GM21576 (cell line): ENCODE measurements at regions not wholly inside any gene's neighbourhood (a gene's known extent, or its start where the extent isn't known, plus 50 kb on each side); places are given as distances from the start of the nearest gene placed in this dataset.
"Not testable (repeated sequence)": the region's sequence is repeated elsewhere in the genome, so short reads cannot be mapped to it uniquely, and the experiment has no call there.

Experiments used
- ATAC-seq: cut with Tn5 transposase; IDR thresholded peaks from one replicate; pipeline ENCODE4 v1.9.1; 2021; ENCODE audit warnings: mild to moderate bottlenecking, moderate library complexity; ENCODE audit not compliant: unreplicated experiment

DNA sequence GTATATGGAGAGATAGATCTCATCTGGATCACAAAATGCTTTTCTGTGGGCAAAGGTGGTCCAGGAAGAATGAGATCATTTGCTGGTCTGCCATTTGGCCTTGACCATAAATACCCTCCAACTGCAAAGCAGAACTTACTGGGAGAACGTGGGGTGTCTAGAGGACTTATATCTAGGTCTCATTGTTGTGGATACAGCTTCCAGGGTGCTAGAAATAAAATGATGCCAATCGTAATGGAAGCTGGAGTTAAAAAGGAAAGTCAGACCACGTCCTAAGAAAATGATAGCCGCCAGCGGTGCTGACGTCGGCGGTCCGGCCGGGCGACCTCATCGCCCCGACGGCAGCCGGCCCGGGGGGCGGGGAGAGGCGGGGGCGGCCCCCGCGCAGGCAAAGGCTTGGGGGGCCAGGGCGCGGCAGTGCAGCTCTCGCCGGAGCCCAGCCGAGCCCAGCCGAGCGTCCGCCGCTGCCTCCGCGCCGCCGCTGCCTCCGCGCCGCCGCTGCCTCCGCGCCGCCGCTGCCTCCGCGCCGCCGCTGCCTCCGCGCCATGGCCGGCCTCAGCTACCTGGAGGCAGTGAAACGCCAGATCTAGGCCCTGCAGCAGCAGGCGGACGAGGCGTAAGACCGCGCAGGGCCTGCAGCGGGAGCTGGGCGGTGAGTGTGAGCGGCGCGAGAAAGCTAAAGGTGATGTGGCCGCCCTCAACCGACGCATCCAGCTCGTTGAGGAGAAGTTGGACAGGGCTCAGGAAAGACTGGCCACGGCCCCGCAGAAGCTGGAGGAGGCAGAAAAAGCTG, 89.5 kb downstream of the EOMES start:
- peak; percentile 90 for ATAC-seq

DNA sequence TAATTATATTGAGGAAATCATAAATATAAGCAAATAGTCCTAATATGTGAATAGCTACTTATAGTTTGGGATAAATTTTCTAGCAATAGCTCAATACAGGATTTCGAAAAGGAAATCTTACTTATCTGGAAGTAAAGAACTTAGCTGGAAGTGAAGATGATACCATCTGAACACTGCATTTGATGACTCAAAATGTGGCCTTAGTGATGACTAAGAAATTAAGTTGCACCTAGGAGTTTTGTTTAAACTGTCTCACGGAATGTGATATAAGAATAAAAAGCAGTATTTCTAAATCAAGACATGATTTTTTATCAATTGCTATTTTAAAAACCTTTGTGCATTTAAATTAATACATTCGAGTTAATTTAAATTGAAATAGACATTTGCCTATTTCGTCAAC, 91.2 kb downstream of the EOMES start:
- no peak for ATAC-seq

- ATAC-seq = no peak
Observed at GRCh38 chr3:27629366-27629765, 92.8 kb downstream of the EOMES start.

- ATAC-seq = no peak
Observed at GRCh38 chr3:27628026-27628750, 93.9 kb downstream of the EOMES start.

DNA sequence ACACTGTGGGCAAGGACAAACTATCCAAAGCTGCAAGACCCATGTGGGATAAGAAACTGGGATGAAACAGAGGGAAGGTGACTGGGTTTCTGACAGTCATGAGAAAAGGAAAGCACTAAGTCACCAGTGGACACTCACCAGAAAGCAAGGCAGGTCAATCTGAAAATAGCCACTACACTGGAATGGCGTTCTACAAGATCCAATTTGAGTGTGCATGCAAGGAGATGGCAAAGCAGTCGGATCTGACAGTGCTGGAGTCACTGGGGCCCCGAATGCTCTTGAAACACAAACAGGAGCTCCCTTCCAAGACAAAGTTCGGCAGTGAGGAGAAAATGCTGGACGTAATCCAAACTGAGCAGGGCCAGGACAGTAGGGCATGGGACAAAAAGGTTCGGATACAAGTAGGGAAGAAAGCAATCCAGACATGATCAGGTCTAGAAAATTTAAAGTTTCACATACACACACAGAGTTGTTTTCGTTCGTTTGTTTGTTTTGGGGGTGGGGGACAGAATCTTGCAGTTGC, 95.5 kb downstream of the EOMES start:
- ATAC-seq = no peak

DNA sequence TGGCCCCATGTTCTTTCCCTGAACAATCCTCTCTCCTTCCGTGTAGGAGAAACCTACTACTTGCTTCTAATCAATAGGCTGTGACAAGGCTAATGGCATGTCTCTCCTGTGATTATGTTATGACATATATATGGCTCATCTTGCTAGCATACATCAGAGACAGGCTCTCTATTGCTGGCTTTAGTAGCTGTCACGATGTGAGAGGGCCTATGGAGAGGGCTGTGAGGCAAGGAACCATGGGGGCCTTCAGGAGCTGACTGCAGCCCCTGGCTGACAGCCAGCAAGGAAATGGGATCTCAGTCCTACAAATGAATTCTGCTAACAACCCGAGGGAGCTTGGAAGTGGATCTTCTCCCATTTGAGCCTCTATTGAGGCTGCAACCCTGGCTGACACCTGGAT, 96.3 kb downstream of the EOMES start:
- ATAC-seq = no peak

- no peak for ATAC-seq
Observed at GRCh38 chr3:27623085-27623753, 98.9 kb downstream of the EOMES start.

- no peak for ATAC-seq
Observed at GRCh38 chr3:27617552-27617951, 104.6 kb downstream of the EOMES start.

DNA sequence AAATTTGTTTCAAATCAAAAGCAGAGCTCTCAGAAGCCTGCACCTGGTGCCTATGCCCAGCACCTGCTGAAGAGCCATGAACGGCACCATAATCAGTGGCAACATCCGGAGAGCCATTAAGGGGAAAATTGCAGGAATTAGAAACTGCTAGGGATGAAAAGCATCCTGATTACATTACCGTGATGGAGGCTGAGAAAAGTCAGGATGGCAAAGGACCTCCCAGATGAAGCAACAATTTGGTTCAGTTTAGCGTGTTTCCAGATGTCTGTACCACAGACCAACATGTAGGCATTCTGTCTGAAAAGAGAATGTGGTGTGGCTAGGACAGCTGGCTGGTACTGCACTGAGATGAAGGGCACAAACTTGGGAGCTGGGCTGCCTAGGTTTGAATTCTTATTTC, 106.1 kb downstream of the EOMES start:
- no peak for ATAC-seq

- no peak for ATAC-seq
Observed at GRCh38 chr3:27615555-27615954, 106.6 kb downstream of the EOMES start.

GRCh38 chr3:27614592-27614991, 107.5 kb downstream of the EOMES start:
- no peak for ATAC-seq

DNA sequence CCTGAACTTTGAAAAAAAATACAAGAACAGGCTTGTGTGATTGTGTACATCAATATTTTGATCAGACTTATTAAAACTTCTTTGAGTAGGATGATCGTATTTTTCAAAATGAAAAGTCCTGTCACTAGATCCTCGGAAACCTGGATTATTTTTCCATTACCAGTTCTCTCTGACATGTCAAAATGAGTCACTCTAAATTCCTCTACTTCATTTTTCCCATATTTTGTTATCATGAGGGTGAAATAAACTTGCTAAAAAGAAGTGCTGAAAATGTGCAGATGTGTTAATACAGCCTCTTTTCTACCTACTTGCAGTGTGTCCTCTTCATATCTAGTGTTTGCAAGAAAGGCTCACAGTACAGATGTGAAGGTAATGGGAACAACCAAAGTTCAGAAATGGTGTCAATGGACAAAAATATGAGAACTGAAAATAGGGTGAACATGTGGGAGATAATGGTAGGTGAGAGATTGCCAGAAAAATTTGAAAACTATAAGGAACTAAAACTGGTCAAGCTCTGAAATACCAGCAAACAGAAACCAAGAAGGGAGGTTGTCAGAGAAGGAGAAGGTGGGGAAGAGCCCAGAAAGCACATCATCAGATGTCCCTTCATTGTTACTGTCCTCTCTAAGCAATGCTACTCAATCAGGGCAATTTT, 108.2 kb downstream of the EOMES start:
- no peak for ATAC-seq

GRCh38 chr3:27610800-27611525, 111.2 kb downstream of the EOMES start:
- no peak for ATAC-seq

DNA sequence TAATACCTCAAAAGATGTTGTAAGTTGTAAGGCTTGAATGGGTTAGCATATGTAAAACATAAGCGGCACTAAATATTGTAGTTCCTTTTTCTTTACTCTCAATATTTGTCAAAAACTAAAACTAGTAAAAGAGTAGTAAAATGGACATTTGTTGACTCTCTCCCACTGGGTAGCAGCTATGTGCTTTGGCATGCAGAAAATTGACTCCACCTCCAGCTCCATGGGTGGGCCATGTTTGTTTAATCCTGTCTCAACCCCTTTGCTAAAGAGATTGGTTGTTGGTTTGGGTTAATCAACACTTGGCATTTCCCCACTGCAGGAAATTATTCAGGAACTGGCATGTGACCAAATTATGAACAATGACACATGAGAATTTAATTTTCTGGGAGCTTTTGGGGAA, 114.8 kb downstream of the EOMES start:
- ATAC-seq = no peak

DNA sequence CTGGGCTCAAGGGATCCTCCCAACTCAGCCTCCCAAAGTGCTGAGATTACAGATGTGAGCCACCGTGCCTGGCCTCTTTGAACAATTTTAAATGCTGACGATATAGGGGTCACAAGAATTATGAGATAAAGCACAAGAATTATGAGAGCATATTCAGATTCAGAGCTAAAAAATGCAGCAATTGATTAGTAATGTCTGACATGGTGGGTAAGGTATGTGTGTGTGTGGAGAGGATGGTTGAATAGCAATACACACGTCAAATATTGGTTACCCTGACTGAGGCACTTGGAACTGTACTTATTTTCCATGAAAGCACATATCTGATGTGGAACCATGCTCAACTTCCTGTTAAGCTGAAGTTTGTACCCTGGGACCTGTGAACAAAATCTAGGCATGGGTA, 115.6 kb downstream of the EOMES start:
- ATAC-seq = no peak

DNA sequence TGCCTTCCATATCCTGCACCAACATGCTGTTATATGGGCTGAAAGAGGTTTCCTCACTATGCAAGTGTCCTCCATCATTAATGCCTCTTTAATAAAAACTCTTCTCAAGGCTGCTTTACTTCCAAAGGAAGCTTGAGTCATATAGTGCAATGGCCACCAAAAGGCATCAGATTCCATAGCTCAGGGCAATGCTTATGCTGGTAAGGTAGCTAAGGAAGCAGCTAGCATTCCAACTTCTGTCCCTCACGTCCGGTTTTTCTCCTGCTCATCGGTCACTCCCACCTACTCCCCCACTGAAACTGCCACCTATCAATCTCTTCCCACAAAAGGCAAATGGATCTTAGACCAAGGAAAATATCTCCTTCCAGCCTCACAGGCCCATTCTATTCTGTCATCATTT, 117.1 kb upstream of the SLC4A7 start:
- ATAC-seq = not testable (repeated sequence)

- ATAC-seq = not testable (repeated sequence)
Observed at GRCh38 chr3:27599741-27600140, 115.6 kb upstream of the SLC4A7 start.

DNA sequence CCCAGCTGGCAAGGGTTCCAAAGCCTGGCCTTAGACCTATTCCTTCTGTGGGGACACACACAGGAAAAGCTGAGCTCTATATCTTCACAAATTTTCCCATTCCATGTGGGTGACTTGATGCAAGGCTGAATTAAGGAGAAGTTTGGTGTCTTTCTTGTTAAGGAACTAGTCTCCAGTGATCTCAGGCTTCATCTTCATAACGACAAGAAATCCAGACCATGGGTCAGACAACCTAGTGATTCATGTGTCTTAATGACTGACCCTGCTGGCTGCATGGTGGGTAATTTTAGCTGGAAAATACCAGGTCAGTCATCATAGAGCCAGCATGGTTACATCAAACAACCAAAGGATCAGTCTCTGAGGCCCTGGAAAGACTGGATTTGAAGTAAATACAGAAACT, 112.7 kb upstream of the SLC4A7 start:
- no peak for ATAC-seq

GRCh38 chr3:27596334-27596841, 112.2 kb upstream of the SLC4A7 start:
- ATAC-seq = no peak

- ATAC-seq = no peak
Observed at GRCh38 chr3:27594096-27594690, 110.0 kb upstream of the SLC4A7 start.
